Mesothelial cell of epicardium (in vitro differentiated cells): ENCODE measurements at regions not wholly inside any gene's neighbourhood (a gene's known extent, or its start where the extent isn't known, plus 50 kb on each side); places are given as distances from the start of the nearest gene placed in this dataset.

Experiments
- DNase-seq, 2 experiments: peaks; one replicate each; pipeline ENCODE4 v3.0.0; 2021; ENCODE audit warnings: low spot score in 2 of 2; ENCODE audit not compliant: unreplicated experiment in 2 of 2
- H3K27ac Mint-ChIP-seq: 2 replicates; pipeline ENCODE4 v1.8.0; 2021; ENCODE audit warnings: mixed read lengths
- H3K27me3 Mint-ChIP-seq: 2 replicates; pipeline ENCODE4 v1.8.0; 2021; ENCODE audit warnings: low read depth, mixed read lengths
- H3K36me3 Mint-ChIP-seq: 2 replicates; pipeline ENCODE4 v1.8.0; 2021; ENCODE audit warnings: mixed read lengths
- H3K4me1 Mint-ChIP-seq: 2 replicates; pipeline ENCODE4 v1.8.0; 2021; ENCODE audit warnings: mixed read lengths
- H3K4me3 Mint-ChIP-seq: 2 replicates; pipeline ENCODE4 v1.8.0; 2021; ENCODE audit warnings: mild to moderate bottlenecking, moderate library complexity, mixed read lengths
- H3K9me3 Mint-ChIP-seq: 2 replicates; pipeline ENCODE4 v1.8.0; 2021; ENCODE audit warnings: mixed read lengths
- CTCF ChIP-seq: fragments of 200-600 bp; sonication (generic); IDR thresholded peaks from one replicate; pipeline ENCODE4 v1.5.0; 2021; ENCODE audit warnings: antibody characterized with exemption; ENCODE audit not compliant: unreplicated experiment

- no peak overlapping the region for H3K4me3 Mint-ChIP-seq
- peaks cover 10% of the 10 kb centered on the region for H3K36me3 Mint-ChIP-seq
- peaks cover 16% of the 10 kb centered on the region for H3K4me1 Mint-ChIP-seq
These were observed 194.7 kb upstream of the FBXO33 start for GRCh38 chr14:39626589-39627576.

GRCh38 chr14:39621678-39622077, 189.4 kb upstream of the FBXO33 start:
- Mint-ChIP-seq H3K4me1 (no peaks in the 10 kb centered on the region), H3K9me3 (peaks cover 39% of the 10 kb centered on the region), H3K4me3 (no peak overlapping the region), H3K27me3 (no peaks in the 10 kb centered on the region), H3K27ac (no peak overlapping the region), H3K36me3 (peaks cover 10% of the 10 kb centered on the region)
- no peak for DNase-seq
- no peak for TF ChIP-seq CTCF

More at GRCh38 chr14:39626589-39627576, 194.7 kb upstream of the FBXO33 start:
- H3K9me3 Mint-ChIP-seq = peaks cover 33% of the 10 kb centered on the region
- no peak for DNase-seq
- TF ChIP-seq CTCF = no peak
- H3K27me3 Mint-ChIP-seq = no peaks in the 10 kb centered on the region
- no peak overlapping the region for H3K27ac Mint-ChIP-seq

GRCh38 chr14:39621223-39621622, 189.0 kb upstream of the FBXO33 start:
- H3K4me3 Mint-ChIP-seq = no peak overlapping the region
- no peak for DNase-seq
- no peak overlapping the region for H3K27ac Mint-ChIP-seq
- peaks cover 10% of the 10 kb centered on the region for H3K36me3 Mint-ChIP-seq
- no peaks in the 10 kb centered on the region for H3K4me1 Mint-ChIP-seq
- TF ChIP-seq CTCF = no peak
- no peaks in the 10 kb centered on the region for H3K27me3 Mint-ChIP-seq
- H3K9me3 Mint-ChIP-seq = peaks cover 38% of the 10 kb centered on the region

DNA sequence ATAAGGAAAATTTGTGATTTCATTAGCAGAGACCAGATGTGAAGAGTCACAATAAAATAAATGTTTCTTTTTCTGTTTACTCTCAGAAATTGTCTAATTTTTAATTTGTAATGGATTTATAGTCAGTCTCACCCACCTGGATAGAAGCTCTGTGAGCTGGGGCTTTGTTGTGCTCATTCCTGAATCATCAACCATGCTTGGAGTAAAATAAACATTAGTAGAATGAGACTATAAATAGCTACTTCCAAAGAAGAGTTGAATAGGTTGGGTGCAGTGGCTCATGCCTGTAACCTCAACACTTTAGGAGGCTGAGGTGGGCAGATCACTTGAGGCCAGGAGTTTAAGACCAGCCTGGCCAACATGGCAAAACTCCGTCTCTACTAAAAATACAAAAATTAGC, 185.3 kb upstream of the FBXO33 start:
- TF ChIP-seq CTCF = no peak
- Mint-ChIP-seq H3K4me3 (no peak overlapping the region), H3K9me3 (peaks cover 12% of the 10 kb centered on the region), H3K36me3 (no peaks in the 10 kb centered on the region), H3K4me1 (no peaks in the 10 kb centered on the region), H3K27me3 (no peaks in the 10 kb centered on the region), H3K27ac (no peak overlapping the region)
- no peak for DNase-seq

GRCh38 chr14:39615352-39615751, 183.1 kb upstream of the FBXO33 start:
- peaks cover 3% of the 10 kb centered on the region for H3K9me3 Mint-ChIP-seq
- no peak overlapping the region for H3K27ac Mint-ChIP-seq
- no peak overlapping the region for H3K4me3 Mint-ChIP-seq
- DNase-seq = no peak
- no peaks in the 10 kb centered on the region for H3K36me3 Mint-ChIP-seq
- no peaks in the 10 kb centered on the region for H3K4me1 Mint-ChIP-seq
- no peak for TF ChIP-seq CTCF
- H3K27me3 Mint-ChIP-seq = no peaks in the 10 kb centered on the region
